IMR-90 (cell line): ENCODE measurements at regions not wholly inside any gene's neighbourhood (a gene's known extent, or its start where the extent isn't known, plus 50 kb on each side); places are given as distances from the start of the nearest gene placed in this dataset.

Experiments
- ATAC-seq: fragments of 200-7000 bp; cut with Tn5 transposase; 2 replicates; pipeline ENCODE4 v1.9.1; 2020; ENCODE audit warnings: low read depth, mild to moderate bottlenecking, moderate library complexity
- BruUV-seq: library from RNA; stranded (reverse); fragments of 400-500 nt; replicated peaks from 2 replicates; lab custom pipeline; 2021; lab: Mats Ljungman, UMichigan
- CTCF ChIA-PET: fragments of 300-600 bp; formaldehyde crosslinking; extraction: SDS; loops from one replicate; lab custom pipeline; 2021; ENCODE audit warnings: antibody characterized with exemption; lab: Yijun Ruan, JAX
- POLR2A ChIA-PET: fragments of 300-600 bp; sonication (Branson Sonifier 250); formaldehyde crosslinking; loops from one replicate; lab custom pipeline; 2022; ENCODE audit warnings: antibody characterized with exemption; ENCODE audit not compliant: unreplicated experiment; lab: Charles Lee
- DNase-seq: peaks from one replicate; pipeline ENCODE4 v3.0.0; 2013
- H2AFZ ChIP-seq: replicated peaks from 2 replicates; pipeline ENCODE3; 2013; ENCODE audit warnings: low read length, mild to moderate bottlenecking; ENCODE audit not compliant: poor library complexity
- H2AK5ac ChIP-seq: 2 replicates; pipeline ENCODE4 v1.6.1; 2013; ENCODE audit warnings: low read depth, low read length, inconsistent platforms
- H2AK9ac ChIP-seq: replicated peaks from 2 replicates; pipeline ENCODE3; 2013; ENCODE audit warnings: mild to moderate bottlenecking, low read depth, low read length, moderate library complexity; ENCODE audit not compliant: poor library complexity
- H2BK120ac ChIP-seq: 2 replicates; pipeline ENCODE4 v1.6.1; 2013; ENCODE audit warnings: low read depth, low read length, inconsistent platforms
- H2BK15ac ChIP-seq: 3 replicates; pipeline ENCODE4 v1.6.1; 2013; ENCODE audit warnings: low read depth, low read length, inconsistent platforms
- H2BK20ac ChIP-seq: 2 replicates; pipeline ENCODE4 v1.6.1; 2013; ENCODE audit warnings: low read depth, mild to moderate bottlenecking, inconsistent platforms, low read length, moderate library complexity
- H2BK5ac ChIP-seq: 2 replicates; pipeline ENCODE4 v1.6.1; 2013; ENCODE audit warnings: mild to moderate bottlenecking, low read depth, low read length, inconsistent platforms; ENCODE audit not compliant: poor library complexity, severe bottlenecking
- H3K14ac ChIP-seq: replicated peaks from 2 replicates; pipeline ENCODE4 v1.6.1; 2013; ENCODE audit warnings: low read depth, low read length, inconsistent platforms
- H3K18ac ChIP-seq: 2 replicates; pipeline ENCODE4 v1.6.1; 2013; ENCODE audit warnings: low read depth, low read length, control low read depth
- H3K23ac ChIP-seq: 2 replicates; pipeline ENCODE4 v1.6.1; 2013; ENCODE audit warnings: low read depth, low read length, inconsistent platforms
- H3K27ac ChIP-seq: 2 replicates; pipeline ENCODE4 v1.5.1; 2013; ENCODE audit warnings: mild to moderate bottlenecking, control low read depth, low read length; ENCODE audit not compliant: insufficient read depth
- H3K27me3 ChIP-seq: 2 replicates; pipeline ENCODE4 v1.6.1; 2013; ENCODE audit warnings: low read length; ENCODE audit not compliant: control insufficient read depth, insufficient read depth
- H3K36me3 ChIP-seq: 2 replicates; pipeline ENCODE4 v1.6.1; 2013; ENCODE audit warnings: low read length, mixed read lengths; ENCODE audit not compliant: control insufficient read depth, insufficient read depth
- H3K4ac ChIP-seq: 2 replicates; pipeline ENCODE4 v1.6.1; 2013; ENCODE audit warnings: low read depth, low read length, inconsistent platforms
- H3K4me1 ChIP-seq: 2 replicates; pipeline ENCODE4 v1.6.1; 2013; ENCODE audit warnings: low read length, mixed read lengths; ENCODE audit not compliant: control insufficient read depth, insufficient read depth
- H3K4me2 ChIP-seq: 2 replicates; pipeline ENCODE4 v1.6.1; 2013; ENCODE audit warnings: low read depth, mild to moderate bottlenecking, control low read depth, low read length, moderate library complexity
- H3K4me3 ChIP-seq: 2 replicates; pipeline ENCODE4 v1.5.1; 2013; ENCODE audit warnings: low read depth, mild to moderate bottlenecking, control low read depth, low read length, moderate library complexity; ENCODE audit not compliant: insufficient read depth
- H3K56ac ChIP-seq: 2 replicates; pipeline ENCODE4 v1.6.1; 2013; ENCODE audit warnings: low read length, inconsistent platforms; ENCODE audit not compliant: insufficient read depth; ENCODE audit errors: extremely low read depth
- H3K79me1 ChIP-seq, 2 experiments: 2 replicates each; pipeline ENCODE4 v1.6.1; 2013; ENCODE audit warnings: low read length in 2 of 2, inconsistent platforms in 1 of 2, low read depth in 1 of 2
- H3K9ac ChIP-seq: 2 replicates; pipeline ENCODE4 v1.6.1; 2013; ENCODE audit warnings: low read depth, low read length, control low read depth
- H3K9me1 ChIP-seq: 2 replicates; pipeline ENCODE4 v1.6.1; 2013; ENCODE audit warnings: low read length, inconsistent platforms; ENCODE audit not compliant: insufficient read depth
- H3K9me3 ChIP-seq: 2 replicates; pipeline ENCODE4 v1.6.1; 2013; ENCODE audit warnings: low read length; ENCODE audit not compliant: control insufficient read depth, insufficient read depth
- H4K20me1 ChIP-seq: 2 replicates; pipeline ENCODE4 v1.6.1; 2013; ENCODE audit warnings: low read length, inconsistent platforms; ENCODE audit not compliant: insufficient read depth
- H4K5ac ChIP-seq: 2 replicates; pipeline ENCODE4 v1.6.1; 2013; ENCODE audit warnings: mild to moderate bottlenecking, low read depth, low read length, control low read depth
- H4K8ac ChIP-seq, 2 experiments: 2 replicates each; pipeline ENCODE4 v1.6.1; 2013; ENCODE audit warnings: low read depth in 2 of 2, low read length in 2 of 2, control low read depth in 1 of 2, inconsistent platforms in 1 of 2
- H4K91ac ChIP-seq: 2 replicates; pipeline ENCODE4 v1.6.1; 2013; ENCODE audit warnings: low read depth, low read length, inconsistent platforms; ENCODE audit not compliant: insufficient read depth
- BHLHE40 ChIP-seq: fragments of 150-350 bp; IDR thresholded peaks from 2 replicates; pipeline ENCODE4 v1.6.1; 2016; ENCODE audit warnings: mild to moderate bottlenecking, low read depth, low read length
- CEBPB ChIP-seq: IDR thresholded peaks from 2 replicates; pipeline ENCODE4 v1.6.1; 2012; ENCODE audit warnings: low read depth, low read length, improper control_type of control experiment
- FOS ChIP-seq: fragments of 150-350 bp; IDR thresholded peaks from 2 replicates; pipeline ENCODE4 v1.6.1; 2016; ENCODE audit warnings: low read depth, low read length
- MAFK ChIP-seq: IDR thresholded peaks from 2 replicates; pipeline ENCODE4 v1.6.1; 2012; ENCODE audit warnings: low read depth, low read length, improper control_type of control experiment
- MAZ ChIP-seq: IDR thresholded peaks from 2 replicates; pipeline ENCODE4 v1.6.1; 2012; ENCODE audit warnings: low read depth, mild to moderate bottlenecking, low read length, improper control_type of control experiment, moderate library complexity, borderline replicate concordance
- POLR2A ChIP-seq: IDR thresholded peaks from 2 replicates; pipeline ENCODE4 v1.6.1; 2012; ENCODE audit warnings: mild to moderate bottlenecking, low read depth, low read length
- RAD21 ChIP-seq: IDR thresholded peaks from 2 replicates; pipeline ENCODE4 v1.6.1; 2012; ENCODE audit warnings: low read length, improper control_type of control experiment
- RCOR1 ChIP-seq: IDR thresholded peaks from 2 replicates; pipeline ENCODE4 v1.6.1; 2012; ENCODE audit warnings: mild to moderate bottlenecking, low read length, improper control_type of control experiment; ENCODE audit not compliant: insufficient replicate concordance
- WGBS, 2 experiments: methylation state at CpG; one replicate each; pipeline versions ENCODE4 v1.1.5 to v1.1.7; 2013; ENCODE audit warnings: missing lambda C conversion rate in 2 of 2; ENCODE audit not compliant: insufficient read length in 1 of 2; ENCODE audit errors: extremely low coverage in 2 of 2; 5-methylcytosine and 5-hydroxymethylcytosine counted together
- dilution Hi-C: fragments of 300-500 bp; cut with HindIII; formaldehyde crosslinking; loops from one replicate; pipeline ENCODE4 v1.14.3; 2018; ENCODE audit warnings: low sequenced_read_pairs; ENCODE audit not compliant: unreplicated experiment
- in situ Hi-C: fragments of 300-500 bp; cut with MboI; formaldehyde crosslinking; loops from 3 replicates; pipeline ENCODE4 v1.14.3; 2019; ENCODE audit warnings: low sequenced_read_pairs, inconsistent platforms, mixed read lengths
- intact Hi-C: fragments of 100-400 bp; cut with micrococcal nuclease; formaldehyde crosslinking; loops from 2 replicates; pipeline ENCODE4 v1.10.0; 2022

- Histone ChIP-seq H3K27ac (no peak overlapping the region), H3K18ac (no peak overlapping the region), H3K4me3 (no peak overlapping the region), H3K9me1 (no peaks in the 10 kb centered on the region), H3K4me1 (no peaks in the 10 kb centered on the region), H3K14ac (no peak overlapping the region), H2BK120ac (no peak overlapping the region), H3K9ac (no peak overlapping the region), H3K36me3 (no peaks in the 10 kb centered on the region), H3K79me1 (no peaks in the 10 kb centered on the region), H2BK20ac (no peak overlapping the region), H3K4ac (no peak overlapping the region), H2AFZ (no peak overlapping the region), H2BK15ac (no peak overlapping the region), H4K20me1 (no peaks in the 10 kb centered on the region), H3K9me3 (no peaks in the 10 kb centered on the region), H3K23ac (no peak overlapping the region), H2AK5ac (no peak overlapping the region), H3K4me2 (no peak overlapping the region), H4K91ac (no peak overlapping the region), H3K56ac (no peak overlapping the region), H3K27me3 (peaks cover 6% of the 10 kb centered on the region), H4K8ac (no peak overlapping the region), H2BK5ac (no peak overlapping the region), H4K5ac (no peak overlapping the region), H2AK9ac (no peak overlapping the region)
- BruUV-seq, result no TSS peak
- TF ChIP-seq MAFK (no peak), FOS (no peak), RAD21 (no peak), POLR2A (no peak), BHLHE40 (no peak), MAZ (no peak), CEBPB (no peak), RCOR1 (no peak)
- intact Hi-C loops, result no loop called here
- in situ Hi-C loops, result no loop called here
- CTCF ChIA-PET, result no interaction called here
- no peak for DNase-seq
- dilution Hi-C loops, result no loop called here
- ATAC-seq, result no peak
- POLR2A ChIA-PET, result no interaction called here
- 43% methylated on average over 7 of the region's 9 CpGs; no CpG with 5 or more reads in 1 of the 2 experiments for WGBS, 2 experiments
Measured at GRCh38 chr4:151998723-151999122, 237.9 kb upstream of the GATB start.
